ENCODE measurements at regions not wholly inside any gene's neighbourhood (a gene's known extent, or its start where the extent isn't known, plus 50 kb on each side); places are given as distances from the start of the nearest gene placed in this dataset.
A peak's percentile ranks its signal among the peaks of the same experiment; 100 is the strongest.

GRCh38 chr16:73878611-73879010 is 418.0 kb upstream of the PSMD7 start:
- peak; percentile 11 to 25 for DNase-seq

GRCh38 chr16:73877150-73877549 is 419.5 kb upstream of the PSMD7 start:
- no peak for DNase-seq

GRCh38 chr16:73875996-73876690 is 420.5 kb upstream of the PSMD7 start:
- no peak for DNase-seq

- no peak for DNase-seq
Measured at GRCh38 chr16:73874324-73874723, 422.3 kb upstream of the PSMD7 start.

GRCh38 chr16:73873643-73874042 is 423.0 kb upstream of the PSMD7 start:
- no peak for DNase-seq

GRCh38 chr16:73872856-73873255 is 423.8 kb upstream of the PSMD7 start:
- DNase-seq, result no peak

- no peak for DNase-seq
Measured at GRCh38 chr16:73871088-73871733, 425.4 kb upstream of the PSMD7 start.

- DNase-seq, result no peak
Measured at GRCh38 chr16:73869126-73869525, 427.5 kb upstream of the PSMD7 start.

GRCh38 chr16:73864868-73865267 is 431.7 kb upstream of the PSMD7 start:
- DNase-seq, result no peak

- DNase-seq, result no peak
Measured at GRCh38 chr16:73858326-73858725, 438.3 kb upstream of the PSMD7 start.

GRCh38 chr16:73853968-73854367 is 442.6 kb upstream of the PSMD7 start:
- no peak for DNase-seq

GRCh38 chr16:73852561-73852960 is 444.1 kb upstream of the PSMD7 start:
- no peak for DNase-seq

GRCh38 chr16:73848993-73849392 is 447.6 kb upstream of the PSMD7 start:
- DNase-seq, result no peak

- no peak for DNase-seq
Measured at GRCh38 chr16:73847090-73847489, 449.5 kb upstream of the PSMD7 start.

- DNase-seq, result no peak
Measured at GRCh38 chr16:73846356-73846755, 450.3 kb upstream of the PSMD7 start.

- no peak for DNase-seq
Measured at GRCh38 chr16:73846007-73846330, 450.6 kb upstream of the PSMD7 start.

- no peak for DNase-seq
Measured at GRCh38 chr16:73845238-73846006, 451.2 kb upstream of the PSMD7 start.

- DNase-seq, result no peak
Measured at GRCh38 chr16:73840728-73841127, 455.9 kb upstream of the PSMD7 start.

- DNase-seq, result no peak
Measured at GRCh38 chr16:73831220-73831619, 465.4 kb upstream of the PSMD7 start.

- no peak for DNase-seq
Measured at GRCh38 chr16:73823205-73823849, 473.3 kb upstream of the PSMD7 start.

- DNase-seq, result no peak
Measured at GRCh38 chr16:73817526-73818324, 478.9 kb upstream of the PSMD7 start.

- no peak for DNase-seq
Measured at GRCh38 chr16:73813527-73813926, 483.1 kb upstream of the PSMD7 start.

GRCh38 chr16:73804456-73804855 is 492.2 kb upstream of the PSMD7 start:
- DNase-seq, result no peak

Data from inflammatory macrophage (primary cell).